Stimulated activated memory B cell treated with anti-CD40 and anti-IgM and Interleukin-4, amounts not matched to agents 10 μg/mL and 1 μg/mL and 100 μg/mL, for 72 hours (primary cell): ENCODE measurements at regions not wholly inside any gene's neighbourhood (a gene's known extent, or its start where the extent isn't known, plus 50 kb on each side); places are given as distances from the start of the nearest gene placed in this dataset.

Experiments used
- ATAC-seq: fragments of 150-1000 bp; cut with Tn5 transposase; 2 replicates; pipeline ENCODE4 v1.10.0; 2021
- H3K27ac Mint-ChIP-seq: one replicate; pipeline ENCODE4 v1.8.0; 2022; ENCODE audit warnings: mild to moderate bottlenecking, mixed read lengths
- H3K27me3 Mint-ChIP-seq: one replicate; pipeline ENCODE4 v1.8.0; 2022; ENCODE audit warnings: mixed read lengths
- H3K36me3 Mint-ChIP-seq: one replicate; pipeline ENCODE4 v1.8.0; 2022; ENCODE audit warnings: mixed read lengths
- H3K4me1 Mint-ChIP-seq: one replicate; pipeline ENCODE4 v1.8.0; 2022; ENCODE audit warnings: mixed read lengths
- H3K4me3 Mint-ChIP-seq: one replicate; pipeline ENCODE4 v1.8.0; 2022; ENCODE audit warnings: mild to moderate bottlenecking, moderate library complexity, mixed read lengths
- H3K9me3 Mint-ChIP-seq: one replicate; pipeline ENCODE4 v1.8.0; 2022; ENCODE audit warnings: mixed read lengths

DNA sequence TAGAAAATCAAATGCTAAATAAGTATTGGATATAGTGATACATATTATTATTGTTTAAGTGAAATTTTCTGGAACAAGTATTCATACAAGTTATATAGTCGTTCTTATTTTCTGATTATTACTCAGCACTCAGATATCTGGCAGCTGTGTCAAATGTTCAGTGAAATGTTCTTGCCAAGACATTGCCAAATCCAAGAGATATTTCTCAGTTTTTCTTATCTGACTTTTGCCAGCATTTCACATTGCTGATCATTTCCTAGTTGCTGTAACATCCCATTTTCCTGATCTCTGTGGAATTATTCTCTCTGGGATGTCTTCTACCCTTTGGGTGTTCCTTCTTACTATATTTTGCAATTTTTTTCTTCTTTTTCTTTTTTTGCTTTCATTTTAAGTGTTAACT lies 262.3 kb downstream of the KIF2B start:
- Mint-ChIP-seq H3K4me1 (no peaks in the 10 kb centered on the region), H3K9me3 (peaks cover 22% of the 10 kb centered on the region), H3K27ac (no peak overlapping the region), H3K4me3 (no peak overlapping the region), H3K27me3 (no peaks in the 10 kb centered on the region), H3K36me3 (no peaks in the 10 kb centered on the region)
- no peak for ATAC-seq

DNA sequence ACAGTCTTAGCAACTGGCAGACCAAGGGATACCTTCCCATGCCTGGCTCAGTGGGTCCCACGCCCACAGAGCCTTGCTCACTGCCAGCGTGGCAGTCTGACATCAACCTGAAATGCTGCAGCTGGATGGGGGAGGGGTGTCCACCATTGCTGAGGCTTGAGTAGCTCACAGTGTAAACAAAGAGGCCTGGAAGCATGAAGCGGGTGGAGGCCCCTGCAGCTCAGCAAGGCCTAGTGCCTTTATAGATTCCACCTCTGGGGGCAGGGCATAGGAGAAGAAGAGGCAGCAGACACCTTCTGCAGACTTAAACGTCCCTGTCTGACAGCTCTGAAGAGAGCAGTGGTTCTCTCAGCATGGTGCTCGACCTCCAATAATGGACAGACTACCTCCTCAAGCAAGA lies 263.2 kb downstream of the KIF2B start:
- Mint-ChIP-seq H3K9me3 (peaks cover 22% of the 10 kb centered on the region), H3K27ac (no peak overlapping the region), H3K27me3 (no peaks in the 10 kb centered on the region), H3K4me3 (no peak overlapping the region), H3K36me3 (no peaks in the 10 kb centered on the region), H3K4me1 (no peaks in the 10 kb centered on the region)
- no peak for ATAC-seq

DNA sequence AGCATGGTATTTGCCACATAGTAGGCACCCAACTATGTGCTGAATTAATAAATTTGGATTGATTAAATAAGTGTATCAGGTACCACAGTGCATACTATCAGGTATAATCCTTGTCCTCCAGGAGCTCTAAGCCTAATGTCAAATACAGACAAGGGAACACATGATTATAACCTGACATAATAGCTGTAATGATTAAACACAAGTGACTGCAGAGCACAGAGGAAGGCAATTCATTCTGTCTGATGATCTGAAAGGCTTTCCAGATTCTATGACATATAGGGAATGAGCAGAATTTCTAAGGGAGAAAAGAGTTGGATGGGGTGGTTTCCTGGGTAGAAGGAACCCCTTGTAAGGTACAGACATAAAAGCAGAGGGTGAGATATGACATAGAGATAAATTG lies 273.5 kb downstream of the KIF2B start:
- no peaks in the 10 kb centered on the region for H3K27me3 Mint-ChIP-seq
- no peaks in the 10 kb centered on the region for H3K4me1 Mint-ChIP-seq
- H3K9me3 Mint-ChIP-seq = peaks cover 8% of the 10 kb centered on the region
- no peak overlapping the region for H3K4me3 Mint-ChIP-seq
- H3K36me3 Mint-ChIP-seq = no peaks in the 10 kb centered on the region
- H3K27ac Mint-ChIP-seq = no peak overlapping the region
- no peak for ATAC-seq

GRCh38 chr17:54099221-54099620 lies 276.5 kb downstream of the KIF2B start:
- Mint-ChIP-seq H3K9me3 (peaks cover 4% of the 10 kb centered on the region), H3K27ac (no peak overlapping the region), H3K36me3 (no peaks in the 10 kb centered on the region), H3K27me3 (no peaks in the 10 kb centered on the region), H3K4me1 (no peaks in the 10 kb centered on the region), H3K4me3 (no peak overlapping the region)
- ATAC-seq = no peak

- peaks cover 11% of the 10 kb centered on the region for H3K9me3 Mint-ChIP-seq
- H3K36me3 Mint-ChIP-seq = no peaks in the 10 kb centered on the region
- no peak overlapping the region for H3K27ac Mint-ChIP-seq
- ATAC-seq = no peak
- no peak overlapping the region for H3K4me3 Mint-ChIP-seq
- H3K27me3 Mint-ChIP-seq = no peaks in the 10 kb centered on the region
- no peaks in the 10 kb centered on the region for H3K4me1 Mint-ChIP-seq
These were observed 279.5 kb downstream of the KIF2B start for GRCh38 chr17:54102246-54102645.

GRCh38 chr17:54111576-54111975 lies 288.8 kb downstream of the KIF2B start:
- Mint-ChIP-seq H3K27ac (no peak overlapping the region), H3K27me3 (no peaks in the 10 kb centered on the region), H3K9me3 (peaks cover 8% of the 10 kb centered on the region), H3K4me3 (no peak overlapping the region), H3K36me3 (no peaks in the 10 kb centered on the region), H3K4me1 (no peaks in the 10 kb centered on the region)
- no peak for ATAC-seq

GRCh38 chr17:54117452-54117851 lies 294.7 kb downstream of the KIF2B start:
- Mint-ChIP-seq H3K4me1 (no peaks in the 10 kb centered on the region), H3K4me3 (no peak overlapping the region), H3K9me3 (peaks cover 5% of the 10 kb centered on the region), H3K27ac (no peak overlapping the region), H3K27me3 (no peaks in the 10 kb centered on the region), H3K36me3 (no peaks in the 10 kb centered on the region)
- no peak for ATAC-seq

- no peaks in the 10 kb centered on the region for H3K4me1 Mint-ChIP-seq
- H3K27ac Mint-ChIP-seq = no peak overlapping the region
- H3K4me3 Mint-ChIP-seq = no peak overlapping the region
- H3K36me3 Mint-ChIP-seq = no peaks in the 10 kb centered on the region
- peaks cover 16% of the 10 kb centered on the region for H3K9me3 Mint-ChIP-seq
- ATAC-seq = no peak
- no peaks in the 10 kb centered on the region for H3K27me3 Mint-ChIP-seq
These were observed 301.7 kb downstream of the KIF2B start for GRCh38 chr17:54124456-54124855.

GRCh38 chr17:54153423-54153822 lies 330.7 kb downstream of the KIF2B start:
- Mint-ChIP-seq H3K9me3 (peaks cover 8% of the 10 kb centered on the region), H3K27me3 (no peaks in the 10 kb centered on the region), H3K27ac (no peak overlapping the region), H3K36me3 (no peaks in the 10 kb centered on the region), H3K4me3 (no peak overlapping the region), H3K4me1 (no peaks in the 10 kb centered on the region)
- no peak for ATAC-seq

DNA sequence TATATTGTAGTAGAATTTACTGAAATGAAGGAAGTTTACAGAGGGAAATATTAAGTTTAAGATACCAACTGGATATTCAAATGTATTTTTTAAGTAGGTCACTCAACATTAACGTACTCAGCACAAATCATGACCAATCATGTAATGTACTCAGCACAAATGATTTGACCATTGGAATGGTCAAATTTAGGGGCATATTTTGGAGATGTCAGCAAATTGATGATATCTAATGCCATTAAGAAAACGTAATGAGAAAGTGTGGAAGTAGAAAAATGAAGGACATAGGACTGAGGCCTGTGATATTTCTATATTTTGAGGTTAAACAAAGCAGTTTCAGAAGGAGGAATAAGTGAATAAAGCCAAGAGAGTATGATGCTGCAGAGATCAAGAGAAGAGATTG lies 334.8 kb downstream of the KIF2B start:
- Mint-ChIP-seq H3K4me1 (no peaks in the 10 kb centered on the region), H3K27me3 (no peaks in the 10 kb centered on the region), H3K27ac (no peak overlapping the region), H3K9me3 (peaks cover 10% of the 10 kb centered on the region), H3K36me3 (no peaks in the 10 kb centered on the region), H3K4me3 (no peak overlapping the region)
- ATAC-seq = no peak

DNA sequence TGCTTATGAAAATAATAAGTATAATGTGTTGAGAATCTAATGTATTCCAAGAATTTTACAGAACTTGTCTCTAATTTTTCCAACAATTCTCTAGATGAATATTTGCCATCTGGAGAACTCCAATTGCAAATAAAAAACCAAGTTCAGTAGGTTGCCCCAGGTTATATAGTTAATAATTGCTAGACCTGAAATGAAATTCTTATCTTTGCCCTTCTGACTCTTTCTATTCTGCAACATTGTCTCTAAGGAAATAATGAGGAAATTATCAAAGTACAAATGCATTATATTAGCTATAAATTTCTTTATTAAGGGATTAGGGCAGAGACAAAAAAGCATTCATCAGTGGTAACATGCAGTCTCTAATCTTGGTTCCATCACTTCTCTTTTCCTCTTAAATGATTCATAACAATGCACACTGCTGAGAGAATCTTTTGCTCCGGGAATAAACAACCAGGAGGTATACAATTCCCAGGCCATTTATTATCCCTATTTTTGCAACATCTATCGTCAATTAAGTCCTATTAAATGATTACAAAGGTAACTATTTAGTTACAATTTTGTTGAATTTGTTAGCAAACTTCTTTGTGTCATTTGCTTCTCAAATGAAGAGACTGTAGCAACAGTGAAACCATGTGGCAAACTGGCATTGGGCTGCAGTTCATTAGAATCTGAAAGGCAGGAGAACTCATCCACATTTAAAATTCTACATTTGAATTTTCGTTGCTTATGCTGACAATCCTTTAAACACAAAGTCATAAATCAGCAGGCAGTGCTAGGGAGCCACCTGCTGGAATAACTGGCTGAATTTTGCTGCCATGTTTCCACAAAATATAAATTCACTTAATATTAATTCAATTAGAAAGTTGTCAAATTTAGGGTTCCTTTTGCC lies 349.6 kb downstream of the KIF2B start:
- H3K27me3 Mint-ChIP-seq = no peaks in the 10 kb centered on the region
- H3K4me1 Mint-ChIP-seq = no peaks in the 10 kb centered on the region
- H3K4me3 Mint-ChIP-seq = no peak overlapping the region
- H3K27ac Mint-ChIP-seq = no peak overlapping the region
- no peaks in the 10 kb centered on the region for H3K36me3 Mint-ChIP-seq
- ATAC-seq = no peak
- peaks cover 10% of the 10 kb centered on the region for H3K9me3 Mint-ChIP-seq

- Mint-ChIP-seq H3K27ac (no peak overlapping the region), H3K4me3 (no peak overlapping the region), H3K27me3 (no peaks in the 10 kb centered on the region), H3K4me1 (no peaks in the 10 kb centered on the region), H3K36me3 (no peaks in the 10 kb centered on the region), H3K9me3 (peaks cover 7% of the 10 kb centered on the region)
- no peak for ATAC-seq
These were observed 350.2 kb downstream of the KIF2B start for GRCh38 chr17:54172985-54173316.

DNA sequence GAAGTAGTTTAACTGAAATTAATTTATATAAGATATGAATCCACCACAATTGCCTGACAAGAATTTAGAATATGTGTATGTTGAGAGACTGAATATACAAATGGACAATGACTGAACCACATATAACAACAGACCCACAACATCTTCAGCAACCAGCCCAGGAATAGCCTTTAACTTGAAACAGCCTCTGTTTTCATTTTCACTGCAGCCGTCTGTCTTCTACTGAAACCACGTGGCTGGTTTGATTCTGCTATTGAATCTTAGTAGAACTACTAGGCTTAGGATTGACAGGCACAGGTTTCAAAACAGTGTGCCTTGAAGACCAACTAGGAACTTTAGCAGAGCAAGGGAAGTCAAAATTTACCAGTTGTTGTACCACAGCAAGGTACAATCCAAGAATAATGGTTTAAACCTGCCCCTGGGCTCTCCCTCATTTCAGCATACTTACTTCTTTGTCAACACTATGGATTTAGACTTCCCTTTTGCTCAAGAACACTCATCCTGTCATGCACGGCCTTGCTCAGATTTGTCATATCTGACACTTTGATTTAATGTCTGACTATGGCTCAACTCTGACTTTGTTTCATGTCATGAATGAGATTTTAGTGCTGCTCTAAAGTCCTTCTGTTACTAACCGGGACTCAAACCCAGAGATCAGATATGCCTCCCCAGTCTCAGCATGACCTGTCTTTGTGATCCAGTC lies 355.0 kb downstream of the KIF2B start:
- Mint-ChIP-seq H3K36me3 (no peaks in the 10 kb centered on the region), H3K4me3 (no peak overlapping the region), H3K27me3 (no peaks in the 10 kb centered on the region), H3K9me3 (peaks cover 13% of the 10 kb centered on the region), H3K4me1 (no peaks in the 10 kb centered on the region), H3K27ac (no peak overlapping the region)
- no peak for ATAC-seq

DNA sequence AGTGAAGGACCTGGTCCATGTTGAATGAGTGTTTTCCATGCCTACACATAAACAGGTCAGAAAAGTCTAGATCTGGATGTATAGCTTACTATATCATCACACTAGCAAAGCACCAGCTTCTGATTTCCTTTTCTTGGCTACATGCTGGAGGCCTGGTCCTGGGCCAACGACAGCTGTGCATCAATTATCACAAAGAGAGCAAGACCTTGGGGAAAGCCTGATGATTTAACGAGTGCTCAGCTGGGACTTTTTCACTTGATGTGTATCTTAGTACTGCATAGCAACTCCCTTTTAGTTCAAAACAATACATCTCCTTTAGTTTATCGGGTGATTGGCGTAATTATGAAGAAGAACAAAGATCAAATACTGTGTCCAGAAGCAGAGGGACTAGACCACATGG lies 358.2 kb downstream of the KIF2B start:
- H3K27me3 Mint-ChIP-seq = no peaks in the 10 kb centered on the region
- no peaks in the 10 kb centered on the region for H3K36me3 Mint-ChIP-seq
- H3K27ac Mint-ChIP-seq = no peak overlapping the region
- no peak overlapping the region for H3K4me3 Mint-ChIP-seq
- ATAC-seq = no peak
- H3K9me3 Mint-ChIP-seq = peaks cover 14% of the 10 kb centered on the region
- H3K4me1 Mint-ChIP-seq = no peaks in the 10 kb centered on the region

- no peak for ATAC-seq
- H3K4me1 Mint-ChIP-seq = no peaks in the 10 kb centered on the region
- no peak overlapping the region for H3K27ac Mint-ChIP-seq
- peaks cover 8% of the 10 kb centered on the region for H3K9me3 Mint-ChIP-seq
- H3K36me3 Mint-ChIP-seq = no peaks in the 10 kb centered on the region
- no peaks in the 10 kb centered on the region for H3K27me3 Mint-ChIP-seq
- no peak overlapping the region for H3K4me3 Mint-ChIP-seq
These were observed 368.5 kb downstream of the KIF2B start for GRCh38 chr17:54191261-54191660.

GRCh38 chr17:54194268-54194667 lies 371.5 kb downstream of the KIF2B start:
- no peaks in the 10 kb centered on the region for H3K36me3 Mint-ChIP-seq
- H3K9me3 Mint-ChIP-seq = peaks cover 12% of the 10 kb centered on the region
- no peaks in the 10 kb centered on the region for H3K4me1 Mint-ChIP-seq
- no peak overlapping the region for H3K27ac Mint-ChIP-seq
- ATAC-seq = no peak
- H3K4me3 Mint-ChIP-seq = no peak overlapping the region
- H3K27me3 Mint-ChIP-seq = no peaks in the 10 kb centered on the region
